ENCODE measurements at regions not wholly inside any gene's neighbourhood (a gene's known extent, or its start where the extent isn't known, plus 50 kb on each side); places are given as distances from the start of the nearest gene placed in this dataset.

GRCh38 chr11:30735946-30736345, 149.8 kb upstream of the MPPED2 start (continued):
- TF ChIP-seq ZNF610 (tag by site-specific recombination; IDR thresholded peaks at IDR 0.05; ENCODE audit: borderline replicate concordance) (no peak), ZNF239 (tag by site-specific recombination; IDR thresholded peaks at IDR 0.05) (no peak), ZFP69B (tag by site-specific recombination; IDR thresholded peaks at IDR 0.05) (no peak), ZNF571 (tag by site-specific recombination; IDR thresholded peaks at IDR 0.05) (no peak), ZNF654 (tag by site-specific recombination; IDR thresholded peaks at IDR 0.05; ENCODE audit: low read depth) (no peak), BCL11A (tag by site-specific recombination; IDR thresholded peaks at IDR 0.05; ENCODE audit: low read depth) (no peak), ZSCAN30 (tag by site-specific recombination; IDR thresholded peaks at IDR 0.05) (no peak)
- TF ChIP-seq, protein P1, sequence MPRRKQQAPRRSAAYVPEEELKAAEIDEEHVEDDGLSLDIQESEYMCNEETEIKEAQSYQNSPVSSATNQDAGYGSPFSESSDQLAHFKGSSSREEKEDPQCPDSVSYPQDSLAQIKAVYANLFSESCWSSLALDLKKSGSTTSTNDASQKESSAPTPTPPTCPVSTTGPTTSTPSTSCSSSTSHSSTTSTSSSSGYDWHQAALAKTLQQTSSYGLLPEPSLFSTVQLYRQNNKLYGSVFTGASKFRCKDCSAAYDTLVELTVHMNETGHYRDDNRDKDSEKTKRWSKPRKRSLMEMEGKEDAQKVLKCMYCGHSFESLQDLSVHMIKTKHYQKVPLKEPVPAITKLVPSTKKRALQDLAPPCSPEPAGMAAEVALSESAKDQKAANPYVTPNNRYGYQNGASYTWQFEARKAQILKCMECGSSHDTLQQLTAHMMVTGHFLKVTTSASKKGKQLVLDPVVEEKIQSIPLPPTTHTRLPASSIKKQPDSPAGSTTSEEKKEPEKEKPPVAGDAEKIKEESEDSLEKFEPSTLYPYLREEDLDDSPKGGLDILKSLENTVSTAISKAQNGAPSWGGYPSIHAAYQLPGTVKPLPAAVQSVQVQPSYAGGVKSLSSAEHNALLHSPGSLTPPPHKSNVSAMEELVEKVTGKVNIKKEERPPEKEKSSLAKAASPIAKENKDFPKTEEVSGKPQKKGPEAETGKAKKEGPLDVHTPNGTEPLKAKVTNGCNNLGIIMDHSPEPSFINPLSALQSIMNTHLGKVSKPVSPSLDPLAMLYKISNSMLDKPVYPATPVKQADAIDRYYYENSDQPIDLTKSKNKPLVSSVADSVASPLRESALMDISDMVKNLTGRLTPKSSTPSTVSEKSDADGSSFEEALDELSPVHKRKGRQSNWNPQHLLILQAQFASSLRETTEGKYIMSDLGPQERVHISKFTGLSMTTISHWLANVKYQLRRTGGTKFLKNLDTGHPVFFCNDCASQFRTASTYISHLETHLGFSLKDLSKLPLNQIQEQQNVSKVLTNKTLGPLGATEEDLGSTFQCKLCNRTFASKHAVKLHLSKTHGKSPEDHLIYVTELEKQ (tag by site-specific recombination; IDR thresholded peaks at IDR 0.05; ENCODE audit: borderline replicate concordance), result no peak

DNA sequence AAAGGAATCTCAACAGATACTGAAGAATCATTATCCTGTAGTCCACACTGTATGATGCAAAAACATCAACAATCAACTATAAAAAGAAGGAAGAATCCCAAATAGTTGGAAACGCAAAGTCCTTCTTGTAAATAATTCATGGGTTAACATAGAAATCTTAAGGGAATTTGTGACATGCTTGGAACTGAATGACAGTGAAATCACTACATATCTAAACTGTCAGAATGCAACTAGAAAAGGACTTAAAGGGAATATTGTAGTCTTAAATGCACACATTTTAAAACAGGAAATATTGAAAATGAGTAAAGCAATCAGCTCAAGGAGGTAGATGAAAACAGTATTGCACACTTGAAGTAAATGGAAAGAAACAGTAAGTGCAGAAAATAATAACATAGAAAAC, 147.6 kb upstream of the MPPED2 start:
- Histone ChIP-seq H3K9me3 (ENCODE audit: control insufficient read depth, insufficient read depth, low read depth, low read length) (no peaks in the 10 kb centered on the region), H3K4me1 (ENCODE audit: control insufficient read depth, insufficient read depth, low read length) (no peaks in the 10 kb centered on the region), H3K36me3 (ENCODE audit: control insufficient read depth in 2 of 2, insufficient read depth in 1 of 2, low read length in 2 of 2) (no peaks in the 10 kb centered on the region), H3K27ac (ENCODE audit: extremely low read depth, low read depth, low read length) (no peak overlapping the region), H3K4me3 (ENCODE audit: low read depth, low read length) (no peak overlapping the region)
- TF ChIP-seq TRIM28 (IDR thresholded peaks at IDR 0.05; ENCODE audit: borderline replicate concordance, low read length), result no peak
- TF ChIP-seq FEZF1 (tag by site-specific recombination; IDR thresholded peaks at IDR 0.05), result no peak
- TF ChIP-seq ZNF621 (tag by site-specific recombination; IDR thresholded peaks at IDR 0.05), result no peak
- TF ChIP-seq ZNF398 (tag by site-specific recombination; IDR thresholded peaks at IDR 0.05), result no peak
- no peak for TF ChIP-seq YY2 (tag by site-specific recombination; IDR thresholded peaks at IDR 0.05)
- TF ChIP-seq ZNF664 (tag by site-specific recombination; IDR thresholded peaks at IDR 0.05), result no peak
- TF ChIP-seq ZNF416 (tag by site-specific recombination; IDR thresholded peaks at IDR 0.05), result no peak
- no peak for TF ChIP-seq ZNF114 (tag by site-specific recombination; IDR thresholded peaks at IDR 0.05)
- ChIA-PET CTCF (interaction anchor here (0.5 kb wide), 1 partner anchor 181 kb away, joined by 3 read pairs; no protein-coding TSS in a partner anchor), POLR2A (no interaction called here)

- POLR2A ChIA-PET, result no interaction called here
Measured at GRCh38 chr11:30730011-30730410, 143.9 kb upstream of the MPPED2 start.

More at GRCh38 chr11:30730011-30730410, 143.9 kb upstream of the MPPED2 start:
- H3K27ac ChIP-seq (ENCODE audit: extremely low read depth, low read depth, low read length), result no peak overlapping the region
- no peak for TF ChIP-seq ZNF302 (tag by site-specific recombination; IDR thresholded peaks at IDR 0.05; ENCODE audit: low read depth)
- no peak for TF ChIP-seq MYNN (tag by site-specific recombination; IDR thresholded peaks at IDR 0.05; ENCODE audit: borderline replicate concordance)
- TF ChIP-seq, protein P2, sequence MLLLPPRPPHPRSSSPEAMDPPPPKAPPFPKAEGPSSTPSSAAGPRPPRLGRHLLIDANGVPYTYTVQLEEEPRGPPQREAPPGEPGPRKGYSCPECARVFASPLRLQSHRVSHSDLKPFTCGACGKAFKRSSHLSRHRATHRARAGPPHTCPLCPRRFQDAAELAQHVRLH (tag by site-specific recombination; IDR thresholded peaks at IDR 0.05), result no peak
- no peak for TF ChIP-seq ZNF398 (tag by site-specific recombination; IDR thresholded peaks at IDR 0.05)
- no peaks in the 10 kb centered on the region for H3K9me3 ChIP-seq (ENCODE audit: control insufficient read depth, insufficient read depth, low read depth, low read length)
- CTCF ChIA-PET, result no interaction called here
- H3K36me3 ChIP-seq (ENCODE audit: control insufficient read depth in 2 of 2, insufficient read depth in 1 of 2, low read length in 2 of 2), result no peaks in the 10 kb centered on the region
- H3K4me3 ChIP-seq (ENCODE audit: low read depth, low read length), result no peak overlapping the region
- H3K4me1 ChIP-seq (ENCODE audit: control insufficient read depth, insufficient read depth, low read length), result no peaks in the 10 kb centered on the region

Measured in HEK293 (cell line).